ENCODE measurements at regions not wholly inside any gene's neighbourhood (a gene's known extent, or its start where the extent isn't known, plus 50 kb on each side); places are given as distances from the start of the nearest gene placed in this dataset.

- TF ChIP-seq CTCF (IDR thresholded peaks at IDR 0.05; ENCODE audit: low read depth, low read length) (peak; percentile 43; the same call in 1 of the 2 replicates), EZH2phosphoT487 (IDR thresholded peaks at IDR 0.05; ENCODE audit: low read depth) (no peak)
Measured at GRCh38 chr12:75816897-75817296, 214.7 kb downstream of the PHLDA1 start.
